ENCODE measurements at regions not wholly inside any gene's neighbourhood (a gene's known extent, or its start where the extent isn't known, plus 50 kb on each side); places are given as distances from the start of the nearest gene placed in this dataset.
A peak's percentile ranks its signal among the peaks of the same experiment; 100 is the strongest.

DNA sequence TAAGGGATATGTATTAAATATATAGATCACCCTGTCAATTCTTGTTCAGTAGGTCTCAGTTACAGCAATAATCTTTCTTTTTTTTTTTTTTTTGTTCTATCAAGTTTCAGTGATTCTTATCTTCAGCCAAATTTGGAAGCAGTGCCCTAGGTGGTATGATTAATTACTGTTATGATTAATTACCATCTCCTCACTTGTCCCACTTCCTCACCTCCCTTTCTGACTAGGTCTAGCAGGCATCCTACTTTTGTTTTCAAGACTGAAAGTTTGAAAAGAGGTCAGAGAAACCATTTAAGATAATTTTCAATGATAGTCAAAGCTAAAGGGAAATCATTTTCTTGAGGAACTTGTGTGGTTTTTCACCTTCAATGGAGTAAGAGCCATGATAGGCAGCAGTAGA is 144.0 kb upstream of the CNTN4 start:
- Histone ChIP-seq H3K36me3 (ENCODE audit: control insufficient read depth in 2 of 2, insufficient read depth in 2 of 2, low read length in 1 of 2) (no peaks in the 10 kb centered on the region), H3K27ac (ENCODE audit: low read depth in 1 of 2, low read length in 1 of 2) (no peak overlapping the region), H3K27me3 (ENCODE audit: control insufficient read depth in 2 of 2, insufficient read depth in 1 of 2, low read length in 1 of 2) (no peaks in the 10 kb centered on the region), H3K4me1 (ENCODE audit: control insufficient read depth in 2 of 2, insufficient read depth in 2 of 2, low read length in 2 of 2) (no peaks in the 10 kb centered on the region), H3K4me3 (ENCODE audit: low read length in 2 of 2) (no peak overlapping the region), H3K9me3 (ENCODE audit: control insufficient read depth in 2 of 2, insufficient read depth in 1 of 2, low read length in 1 of 2) (peaks cover 1 to 3% of the 10 kb centered on the region in 2 donors)
- DNase-seq (ENCODE audit: low read depth in 6 of 9, low spot score in 9 of 9) = no peak

DNA sequence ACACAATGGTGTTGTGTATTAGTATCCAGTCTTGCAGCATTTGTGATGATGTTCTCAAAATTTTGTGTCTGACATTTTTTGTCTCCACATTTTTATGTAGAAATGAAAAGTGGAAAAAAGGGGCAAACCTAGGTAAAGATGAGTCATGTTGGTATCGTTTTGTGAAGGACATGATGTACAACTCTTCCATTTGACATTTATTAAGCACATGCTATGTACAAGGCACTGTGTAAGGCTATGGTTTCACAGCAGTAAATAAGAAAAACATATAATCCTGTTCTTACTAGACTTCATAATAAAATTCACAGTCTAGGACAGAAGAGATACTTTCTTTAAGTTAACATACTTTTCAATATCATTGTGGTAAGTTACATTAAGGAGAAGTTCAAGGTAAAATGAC is 143.5 kb upstream of the CNTN4 start:
- Histone ChIP-seq H3K4me1 (ENCODE audit: control insufficient read depth in 2 of 2, insufficient read depth in 2 of 2, low read length in 2 of 2) (no peaks in the 10 kb centered on the region), H3K27ac (ENCODE audit: low read depth in 1 of 2, low read length in 1 of 2) (no peak overlapping the region), H3K27me3 (ENCODE audit: control insufficient read depth in 2 of 2, insufficient read depth in 1 of 2, low read length in 1 of 2) (no peaks in the 10 kb centered on the region), H3K4me3 (ENCODE audit: low read length in 2 of 2) (no peak overlapping the region), H3K36me3 (ENCODE audit: control insufficient read depth in 2 of 2, insufficient read depth in 2 of 2, low read length in 1 of 2) (no peaks in the 10 kb centered on the region), H3K9me3 (ENCODE audit: control insufficient read depth in 2 of 2, insufficient read depth in 1 of 2, low read length in 1 of 2) (peaks cover 0 to 1% of the 10 kb centered on the region in 2 donors)
- no peak for DNase-seq (ENCODE audit: low read depth in 6 of 9, low spot score in 9 of 9)
- 68% methylated on average over 1 of the region's 1 CpG for WGBS

DNA sequence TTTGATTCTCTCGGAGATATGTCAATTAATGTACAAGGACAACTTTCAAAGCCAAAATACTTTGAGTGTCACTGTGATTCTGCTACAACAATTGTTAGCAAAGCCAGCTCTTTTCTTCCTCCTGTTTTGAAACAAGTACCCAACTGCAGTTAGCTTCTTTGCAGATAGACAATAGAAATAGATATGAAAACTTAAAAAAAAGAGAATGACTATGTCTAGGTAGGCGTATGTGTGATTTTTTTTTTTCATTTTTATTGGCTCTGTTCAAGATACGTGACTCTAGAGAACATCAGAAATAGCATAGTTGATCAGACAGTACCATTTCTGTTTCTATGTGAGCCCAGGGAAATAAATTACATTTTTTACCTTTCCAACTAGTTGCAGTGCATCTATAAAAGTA is 142.9 kb upstream of the CNTN4 start:
- no peak for DNase-seq (ENCODE audit: low read depth in 6 of 9, low spot score in 9 of 9)
- no peak overlapping the region for H3K4me3 ChIP-seq (ENCODE audit: low read length in 2 of 2)
- no peak overlapping the region for H3K27ac ChIP-seq (ENCODE audit: low read depth in 1 of 2, low read length in 1 of 2)
- WGBS = 93% methylated on average over 3 of the region's 3 CpGs
- no peaks in the 10 kb centered on the region for H3K36me3 ChIP-seq (ENCODE audit: control insufficient read depth in 2 of 2, insufficient read depth in 2 of 2, low read length in 1 of 2)
- H3K27me3 ChIP-seq (ENCODE audit: control insufficient read depth in 2 of 2, insufficient read depth in 1 of 2, low read length in 1 of 2) = no peaks in the 10 kb centered on the region
- H3K9me3 ChIP-seq (ENCODE audit: control insufficient read depth in 2 of 2, insufficient read depth in 1 of 2, low read length in 1 of 2) = peaks cover 0 to 1% of the 10 kb centered on the region in 2 donors
- no peaks in the 10 kb centered on the region for H3K4me1 ChIP-seq (ENCODE audit: control insufficient read depth in 2 of 2, insufficient read depth in 2 of 2, low read length in 2 of 2)

DNA sequence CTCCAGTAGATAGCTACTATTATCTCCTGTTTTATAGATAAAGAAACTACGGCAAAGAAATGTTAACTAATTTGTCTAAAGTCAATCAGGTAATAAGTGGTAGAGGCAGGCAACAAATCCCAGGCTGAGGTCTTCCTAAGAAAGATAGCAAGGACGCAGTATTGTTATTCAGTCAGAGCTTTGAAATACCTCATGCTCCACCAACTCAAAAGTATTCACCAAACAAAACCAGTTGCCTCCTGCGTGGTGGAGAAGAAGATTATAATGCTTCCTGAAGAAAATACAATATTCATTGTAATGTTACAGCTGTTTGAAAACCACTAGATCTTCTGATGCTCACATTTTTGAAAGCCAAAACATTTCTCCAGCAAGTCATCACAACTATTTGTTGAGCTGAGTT is 138.2 kb upstream of the CNTN4 start:
- no peaks in the 10 kb centered on the region for H3K27me3 ChIP-seq (ENCODE audit: control insufficient read depth in 2 of 2, insufficient read depth in 1 of 2, low read length in 1 of 2)
- no peak overlapping the region for H3K27ac ChIP-seq (ENCODE audit: low read depth in 1 of 2, low read length in 1 of 2)
- H3K4me1 ChIP-seq (ENCODE audit: control insufficient read depth in 2 of 2, insufficient read depth in 2 of 2, low read length in 2 of 2) = no peaks in the 10 kb centered on the region
- peaks cover 0 to 1% of the 10 kb centered on the region in 2 donors for H3K9me3 ChIP-seq (ENCODE audit: control insufficient read depth in 2 of 2, insufficient read depth in 1 of 2, low read length in 1 of 2)
- no peak for DNase-seq (ENCODE audit: low read depth in 6 of 9, low spot score in 9 of 9)
- no peak overlapping the region for H3K4me3 ChIP-seq (ENCODE audit: low read length in 2 of 2)
- H3K36me3 ChIP-seq (ENCODE audit: control insufficient read depth in 2 of 2, insufficient read depth in 2 of 2, low read length in 1 of 2) = no peaks in the 10 kb centered on the region
- WGBS = 87% methylated on average over 3 of the region's 3 CpGs

DNA sequence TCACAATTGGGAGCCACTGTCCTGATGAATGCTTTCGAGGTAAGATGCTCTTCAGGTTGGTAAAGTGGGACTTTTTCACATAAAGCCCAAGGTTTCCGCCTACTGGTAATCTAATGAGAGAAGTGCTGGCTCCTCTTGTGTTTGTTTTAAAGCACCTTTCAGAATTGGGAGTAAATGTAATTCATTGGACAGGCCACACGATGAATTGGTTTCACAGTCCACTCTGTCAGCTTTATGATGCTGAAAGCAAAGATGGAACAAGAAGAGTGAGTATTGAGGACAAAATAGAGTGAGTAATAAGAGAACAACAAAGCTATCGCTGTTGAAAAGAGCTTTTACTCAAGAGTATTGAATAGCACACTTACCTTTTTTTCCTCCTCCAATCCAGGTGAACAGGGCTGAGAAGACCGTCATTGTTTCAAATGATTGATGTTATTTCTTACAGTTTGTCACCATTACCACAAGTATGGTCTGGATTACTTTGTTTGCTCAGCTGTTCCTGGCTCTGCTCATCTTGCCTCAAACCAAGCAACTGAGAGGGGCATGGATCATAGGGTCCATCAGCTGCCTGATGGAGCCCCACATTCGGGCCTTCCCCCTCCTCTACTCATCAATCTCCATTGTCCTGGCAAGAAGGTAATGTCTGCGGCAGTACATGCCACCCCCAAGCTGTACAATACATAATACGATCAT is 136.1 kb upstream of the CNTN4 start:
- DNase-seq (ENCODE audit: low read depth in 6 of 9, low spot score in 9 of 9) = peak in 1 of 9 donors; percentile 4
- H3K9me3 ChIP-seq (ENCODE audit: control insufficient read depth in 2 of 2, insufficient read depth in 1 of 2, low read length in 1 of 2) = peaks cover 0 to 1% of the 10 kb centered on the region in 2 donors
- 90% methylated on average over 8 of the region's 8 CpGs for WGBS
- H3K27me3 ChIP-seq (ENCODE audit: control insufficient read depth in 2 of 2, insufficient read depth in 1 of 2, low read length in 1 of 2) = no peaks in the 10 kb centered on the region
- H3K4me3 ChIP-seq (ENCODE audit: low read length in 2 of 2) = no peak overlapping the region
- no peaks in the 10 kb centered on the region for H3K4me1 ChIP-seq (ENCODE audit: control insufficient read depth in 2 of 2, insufficient read depth in 2 of 2, low read length in 2 of 2)
- H3K27ac ChIP-seq (ENCODE audit: low read depth in 1 of 2, low read length in 1 of 2) = no peak overlapping the region
- no peaks in the 10 kb centered on the region for H3K36me3 ChIP-seq (ENCODE audit: control insufficient read depth in 2 of 2, insufficient read depth in 2 of 2, low read length in 1 of 2)

DNA sequence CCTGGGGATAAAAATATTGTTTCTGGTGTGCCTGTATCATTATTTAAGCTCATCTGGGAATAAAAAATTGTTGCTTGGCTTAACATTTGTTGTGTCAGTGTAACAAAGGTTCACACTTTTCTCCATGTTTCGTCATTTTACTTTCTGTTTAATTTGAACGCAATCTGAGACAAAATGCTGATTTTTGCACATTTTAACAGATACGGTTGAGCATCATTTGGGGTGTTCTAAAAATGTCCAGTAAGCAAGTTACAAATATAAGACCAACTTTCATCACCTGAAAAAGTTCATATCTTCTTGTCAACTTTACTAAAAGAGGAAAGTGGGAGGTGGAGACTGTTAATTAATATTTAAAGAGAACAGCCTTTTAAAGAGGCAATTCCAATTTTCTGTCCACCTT is 134.8 kb upstream of the CNTN4 start:
- Histone ChIP-seq H3K36me3 (ENCODE audit: control insufficient read depth in 2 of 2, insufficient read depth in 2 of 2, low read length in 1 of 2) (no peaks in the 10 kb centered on the region), H3K27me3 (ENCODE audit: control insufficient read depth in 2 of 2, insufficient read depth in 1 of 2, low read length in 1 of 2) (no peaks in the 10 kb centered on the region), H3K9me3 (ENCODE audit: control insufficient read depth in 2 of 2, insufficient read depth in 1 of 2, low read length in 1 of 2) (peaks cover 0 to 1% of the 10 kb centered on the region in 2 donors), H3K27ac (ENCODE audit: low read depth in 1 of 2, low read length in 1 of 2) (no peak overlapping the region), H3K4me1 (ENCODE audit: control insufficient read depth in 2 of 2, insufficient read depth in 2 of 2, low read length in 2 of 2) (no peaks in the 10 kb centered on the region), H3K4me3 (ENCODE audit: low read length in 2 of 2) (no peak overlapping the region)
- no peak for DNase-seq (ENCODE audit: low read depth in 6 of 9, low spot score in 9 of 9)
- 96% methylated on average over 3 of the region's 3 CpGs for WGBS

DNA sequence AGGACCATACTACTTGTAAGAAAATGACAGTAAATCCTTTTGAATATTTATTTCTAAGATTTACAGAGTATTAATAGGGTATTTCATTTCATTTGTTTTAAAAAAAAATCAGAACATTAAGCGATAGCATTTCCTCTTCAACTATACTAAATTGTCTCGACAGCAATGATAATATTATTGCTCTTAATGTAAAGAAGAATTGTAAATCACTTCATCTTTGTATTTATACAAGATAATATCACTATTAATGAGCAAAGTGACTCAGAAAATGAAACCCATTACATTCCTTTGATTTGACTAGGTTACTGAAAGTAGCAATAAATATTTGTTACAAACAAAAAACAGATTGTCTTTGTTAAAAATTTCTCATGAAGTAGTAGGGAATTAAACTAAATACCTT is 131.1 kb upstream of the CNTN4 start:
- Histone ChIP-seq H3K36me3 (ENCODE audit: control insufficient read depth in 2 of 2, insufficient read depth in 2 of 2, low read length in 1 of 2) (no peaks in the 10 kb centered on the region), H3K4me1 (ENCODE audit: control insufficient read depth in 2 of 2, insufficient read depth in 2 of 2, low read length in 2 of 2) (no peaks in the 10 kb centered on the region), H3K4me3 (ENCODE audit: low read length in 2 of 2) (no peak overlapping the region), H3K9me3 (ENCODE audit: control insufficient read depth in 2 of 2, insufficient read depth in 1 of 2, low read length in 1 of 2) (peaks cover 0 to 2% of the 10 kb centered on the region in 2 donors), H3K27ac (ENCODE audit: low read depth in 1 of 2, low read length in 1 of 2) (no peak overlapping the region), H3K27me3 (ENCODE audit: control insufficient read depth in 2 of 2, insufficient read depth in 1 of 2, low read length in 1 of 2) (no peaks in the 10 kb centered on the region)
- WGBS = 87% methylated on average over 2 of the region's 2 CpGs
- DNase-seq (ENCODE audit: low read depth in 6 of 9, low spot score in 9 of 9) = no peak

DNA sequence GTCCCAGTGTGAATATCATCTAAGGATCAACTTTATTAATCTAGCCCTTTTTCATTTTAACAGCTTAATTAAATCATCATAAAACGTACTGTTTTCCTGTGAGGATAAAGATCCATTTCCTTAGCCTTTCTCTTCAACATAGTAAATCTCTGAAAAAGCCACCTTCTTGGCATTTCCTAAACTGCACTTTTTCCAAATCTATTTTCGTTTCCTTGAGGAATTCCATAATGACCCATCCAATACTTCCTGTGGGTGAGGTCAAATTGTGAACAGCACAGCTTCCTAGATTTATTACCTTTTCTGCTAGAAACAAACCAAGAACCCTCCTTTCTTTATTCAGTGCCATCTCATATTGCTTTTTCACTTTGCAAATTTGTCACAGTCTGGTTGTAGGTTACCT is 129.4 kb upstream of the CNTN4 start:
- Histone ChIP-seq H3K27me3 (ENCODE audit: control insufficient read depth in 2 of 2, insufficient read depth in 1 of 2, low read length in 1 of 2) (no peaks in the 10 kb centered on the region), H3K36me3 (ENCODE audit: control insufficient read depth in 2 of 2, insufficient read depth in 2 of 2, low read length in 1 of 2) (no peaks in the 10 kb centered on the region), H3K9me3 (ENCODE audit: control insufficient read depth in 2 of 2, insufficient read depth in 1 of 2, low read length in 1 of 2) (peaks cover 0 to 4% of the 10 kb centered on the region in 2 donors), H3K4me3 (ENCODE audit: low read length in 2 of 2) (no peak overlapping the region), H3K27ac (ENCODE audit: low read depth in 1 of 2, low read length in 1 of 2) (no peak overlapping the region), H3K4me1 (ENCODE audit: control insufficient read depth in 2 of 2, insufficient read depth in 2 of 2, low read length in 2 of 2) (no peaks in the 10 kb centered on the region)
- no peak for DNase-seq (ENCODE audit: low read depth in 6 of 9, low spot score in 9 of 9)
- WGBS = 76% methylated on average over 2 of the region's 2 CpGs

DNA sequence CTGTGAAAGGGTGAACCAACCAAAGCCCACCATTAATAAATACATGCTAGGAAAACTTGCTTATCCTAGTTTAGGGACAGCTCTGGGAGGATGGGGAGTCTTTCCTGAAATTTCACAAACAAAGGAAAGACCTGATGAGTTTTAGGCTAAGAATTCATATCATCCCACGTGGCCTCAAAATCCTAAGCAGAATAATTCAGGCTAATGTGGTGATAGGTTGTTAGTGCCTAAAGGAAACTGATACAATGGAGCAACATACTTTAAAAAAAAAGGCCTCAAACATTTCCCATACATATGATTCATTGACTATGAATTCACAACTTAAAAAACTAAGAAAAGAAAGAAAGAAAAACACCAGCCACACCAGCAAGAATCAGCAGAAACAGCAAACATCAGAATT is 126.9 kb upstream of the CNTN4 start:
- Histone ChIP-seq H3K36me3 (ENCODE audit: control insufficient read depth in 2 of 2, insufficient read depth in 2 of 2, low read length in 1 of 2) (no peaks in the 10 kb centered on the region), H3K27me3 (ENCODE audit: control insufficient read depth in 2 of 2, insufficient read depth in 1 of 2, low read length in 1 of 2) (no peaks in the 10 kb centered on the region), H3K27ac (ENCODE audit: low read depth in 1 of 2, low read length in 1 of 2) (no peak overlapping the region), H3K4me3 (ENCODE audit: low read length in 2 of 2) (no peak overlapping the region), H3K4me1 (ENCODE audit: control insufficient read depth in 2 of 2, insufficient read depth in 2 of 2, low read length in 2 of 2) (no peaks in the 10 kb centered on the region), H3K9me3 (ENCODE audit: control insufficient read depth in 2 of 2, insufficient read depth in 1 of 2, low read length in 1 of 2) (peaks cover 0 to 4% of the 10 kb centered on the region in 2 donors)
- DNase-seq (ENCODE audit: low read depth in 6 of 9, low spot score in 9 of 9) = no peak
- 77% methylated on average over 1 of the region's 1 CpG for WGBS
